ENCODE measurements at regions not wholly inside any gene's neighbourhood (a gene's known extent, or its start where the extent isn't known, plus 50 kb on each side); places are given as distances from the start of the nearest gene placed in this dataset.

DNA sequence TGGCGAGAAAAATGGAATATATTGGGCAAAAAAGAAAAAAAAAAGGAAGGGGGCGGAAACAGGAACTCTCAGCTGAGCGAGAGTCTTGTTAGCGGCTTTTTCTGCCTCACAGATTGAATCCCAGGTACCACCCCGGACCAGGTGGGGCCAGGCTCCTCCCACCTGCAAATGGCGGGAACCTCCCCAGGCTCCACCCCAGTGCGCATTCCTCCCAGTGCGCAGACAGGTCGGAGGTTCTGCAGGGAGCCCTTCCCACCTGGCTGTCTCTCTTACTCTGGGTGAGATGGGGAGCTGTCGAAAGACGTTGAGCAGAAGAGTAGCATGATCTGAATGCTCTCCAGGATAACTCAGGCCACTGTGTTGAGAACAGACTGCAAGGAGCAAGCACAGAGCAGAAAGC is 57.0 kb upstream of the ETV6 start (continued):
- TF ChIP-seq, protein P1, sequence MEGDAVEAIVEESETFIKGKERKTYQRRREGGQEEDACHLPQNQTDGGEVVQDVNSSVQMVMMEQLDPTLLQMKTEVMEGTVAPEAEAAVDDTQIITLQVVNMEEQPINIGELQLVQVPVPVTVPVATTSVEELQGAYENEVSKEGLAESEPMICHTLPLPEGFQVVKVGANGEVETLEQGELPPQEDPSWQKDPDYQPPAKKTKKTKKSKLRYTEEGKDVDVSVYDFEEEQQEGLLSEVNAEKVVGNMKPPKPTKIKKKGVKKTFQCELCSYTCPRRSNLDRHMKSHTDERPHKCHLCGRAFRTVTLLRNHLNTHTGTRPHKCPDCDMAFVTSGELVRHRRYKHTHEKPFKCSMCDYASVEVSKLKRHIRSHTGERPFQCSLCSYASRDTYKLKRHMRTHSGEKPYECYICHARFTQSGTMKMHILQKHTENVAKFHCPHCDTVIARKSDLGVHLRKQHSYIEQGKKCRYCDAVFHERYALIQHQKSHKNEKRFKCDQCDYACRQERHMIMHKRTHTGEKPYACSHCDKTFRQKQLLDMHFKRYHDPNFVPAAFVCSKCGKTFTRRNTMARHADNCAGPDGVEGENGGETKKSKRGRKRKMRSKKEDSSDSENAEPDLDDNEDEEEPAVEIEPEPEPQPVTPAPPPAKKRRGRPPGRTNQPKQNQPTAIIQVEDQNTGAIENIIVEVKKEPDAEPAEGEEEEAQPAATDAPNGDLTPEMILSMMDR (IDR thresholded peaks at IDR 0.05; ENCODE audit: low read depth, low read length, missing input control) = no peak
- TF ChIP-seq TAF1 (conservative IDR thresholded peaks at IDR 0.05) = no peak
- TF ChIP-seq FOXA1 (IDR thresholded peaks at IDR 0.05) = no peak
- TF ChIP-seq FOXA2 (IDR thresholded peaks at IDR 0.05) = no peak

GRCh38 chr12:11593013-11593412 is 56.5 kb upstream of the ETV6 start:
- no peaks in the 10 kb centered on the region for H3K27me3 ChIP-seq (ENCODE audit: control insufficient read depth in 4 of 4, insufficient read depth in 4 of 4, low read length in 3 of 4)
- peaks cover 0 to under 1% (median 0%) of the 10 kb centered on the region in 4 donors for H3K4me1 ChIP-seq (ENCODE audit: control insufficient read depth in 4 of 4, insufficient read depth in 4 of 4, low read length in 3 of 4)
- H3K9me3 ChIP-seq (ENCODE audit: control insufficient read depth in 4 of 4, low read length in 3 of 4) = no peaks in the 10 kb centered on the region
- WGBS = 98% methylated on average over 1 of the region's 1 CpG
- no peak overlapping the region for H3K27ac ChIP-seq (ENCODE audit: low read depth in 1 of 2, low read length in 2 of 2)
- TF ChIP-seq NR2F2 (IDR thresholded peaks at IDR 0.05) = no peak
- TF ChIP-seq FOXA1 (IDR thresholded peaks at IDR 0.05) = no peak
- no peak for TF ChIP-seq FOXA2 (IDR thresholded peaks at IDR 0.05)
- TF ChIP-seq, protein P1 (IDR thresholded peaks at IDR 0.05; ENCODE audit: low read depth, low read length, missing input control) = no peak
- TF ChIP-seq REST (IDR thresholded peaks at IDR 0.05) = no peak
- TF ChIP-seq SP1 (IDR thresholded peaks at IDR 0.05) = no peak
- no peak for TF ChIP-seq TAF1 (conservative IDR thresholded peaks at IDR 0.05)
- DNase-seq (ENCODE audit: low spot score) = no peak
- H3K36me3 ChIP-seq (ENCODE audit: control insufficient read depth in 4 of 4, insufficient read depth in 3 of 4, low read depth in 1 of 4, low read length in 3 of 4) = no peaks in the 10 kb centered on the region
- H3K4me3 ChIP-seq (ENCODE audit: low read depth in 1 of 3, low read length in 3 of 3) = no peak overlapping the region
- no peak overlapping the region for H3K9ac ChIP-seq (ENCODE audit: low read depth in 1 of 2, low read length in 2 of 2)

GRCh38 chr12:11595080-11595479 is 54.4 kb upstream of the ETV6 start:
- Histone ChIP-seq H3K27me3 (ENCODE audit: control insufficient read depth in 4 of 4, insufficient read depth in 4 of 4, low read length in 3 of 4) (no peaks in the 10 kb centered on the region), H3K9ac (ENCODE audit: low read depth in 1 of 2, low read length in 2 of 2) (no peak overlapping the region), H3K27ac (ENCODE audit: low read depth in 1 of 2, low read length in 2 of 2) (no peak overlapping the region), H3K4me3 (ENCODE audit: low read depth in 1 of 3, low read length in 3 of 3) (no peak overlapping the region), H3K9me3 (ENCODE audit: control insufficient read depth in 4 of 4, low read length in 3 of 4) (no peaks in the 10 kb centered on the region), H3K4me1 (ENCODE audit: control insufficient read depth in 4 of 4, insufficient read depth in 4 of 4, low read length in 3 of 4) (peaks cover 0 to 11% (median 3%) of the 10 kb centered on the region in 4 donors), H3K36me3 (ENCODE audit: control insufficient read depth in 4 of 4, insufficient read depth in 3 of 4, low read depth in 1 of 4, low read length in 3 of 4) (no peaks in the 10 kb centered on the region)
- TF ChIP-seq HNF4A (conservative IDR thresholded peaks at IDR 0.05) = no peak
- TF ChIP-seq, protein P2, sequence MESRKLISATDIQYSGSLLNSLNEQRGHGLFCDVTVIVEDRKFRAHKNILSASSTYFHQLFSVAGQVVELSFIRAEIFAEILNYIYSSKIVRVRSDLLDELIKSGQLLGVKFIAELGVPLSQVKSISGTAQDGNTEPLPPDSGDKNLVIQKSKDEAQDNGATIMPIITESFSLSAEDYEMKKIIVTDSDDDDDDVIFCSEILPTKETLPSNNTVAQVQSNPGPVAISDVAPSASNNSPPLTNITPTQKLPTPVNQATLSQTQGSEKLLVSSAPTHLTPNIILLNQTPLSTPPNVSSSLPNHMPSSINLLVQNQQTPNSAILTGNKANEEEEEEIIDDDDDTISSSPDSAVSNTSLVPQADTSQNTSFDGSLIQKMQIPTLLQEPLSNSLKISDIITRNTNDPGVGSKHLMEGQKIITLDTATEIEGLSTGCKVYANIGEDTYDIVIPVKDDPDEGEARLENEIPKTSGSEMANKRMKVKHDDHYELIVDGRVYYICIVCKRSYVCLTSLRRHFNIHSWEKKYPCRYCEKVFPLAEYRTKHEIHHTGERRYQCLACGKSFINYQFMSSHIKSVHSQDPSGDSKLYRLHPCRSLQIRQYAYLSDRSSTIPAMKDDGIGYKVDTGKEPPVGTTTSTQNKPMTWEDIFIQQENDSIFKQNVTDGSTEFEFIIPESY (IDR thresholded peaks at IDR 0.05) = no peak
- WGBS = 57% methylated on average over 3 of the region's 3 CpGs
- DNase-seq (ENCODE audit: low spot score) = no peak
